Neural crest cell (in vitro differentiated cells): ENCODE measurements at regions not wholly inside any gene's neighbourhood (a gene's known extent, or its start where the extent isn't known, plus 50 kb on each side); places are given as distances from the start of the nearest gene placed in this dataset.

Source experiments
- DNase-seq: peaks from one replicate; pipeline ENCODE4 v3.0.0; 2021; ENCODE audit warnings: low read depth, mixed read lengths, low spot score
- H3K27ac Mint-ChIP-seq: one replicate; pipeline ENCODE4 v1.8.0; 2021; ENCODE audit warnings: mild to moderate bottlenecking, mixed read lengths; ENCODE audit not compliant: unreplicated experiment
- H3K27me3 Mint-ChIP-seq: 2 replicates; pipeline ENCODE4 v1.8.0; 2021; ENCODE audit warnings: low read depth, mild to moderate bottlenecking, mixed read lengths
- H3K36me3 Mint-ChIP-seq: 2 replicates; pipeline ENCODE4 v1.8.0; 2021; ENCODE audit warnings: low read depth, mild to moderate bottlenecking, mixed read lengths
- H3K4me1 Mint-ChIP-seq: 2 replicates; pipeline ENCODE4 v1.8.0; 2021; ENCODE audit warnings: mixed read lengths
- H3K4me3 Mint-ChIP-seq: one replicate; pipeline ENCODE4 v1.8.0; 2021; ENCODE audit warnings: mild to moderate bottlenecking, mixed read lengths
- H3K9me3 Mint-ChIP-seq: 2 replicates; pipeline ENCODE4 v1.8.0; 2021; ENCODE audit warnings: mixed read lengths
- CTCF ChIP-seq: fragments of 200-600 bp; sonication (generic); conservative IDR thresholded peaks from 2 replicates; pipeline ENCODE4 v1.5.0; 2021; ENCODE audit warnings: antibody characterized with exemption, mild to moderate bottlenecking

GRCh38 chr1:117270679-117271078 is 60.0 kb upstream of the VTCN1 start:
- H3K27ac Mint-ChIP-seq = no peak overlapping the region
- H3K9me3 Mint-ChIP-seq = peaks cover 2% of the 10 kb centered on the region

GRCh38 chr1:117268535-117269455 is 58.1 kb upstream of the VTCN1 start:
- Mint-ChIP-seq H3K36me3 (no peaks in the 10 kb centered on the region), H3K27ac (no peak overlapping the region), H3K4me3 (no peak overlapping the region), H3K27me3 (no peaks in the 10 kb centered on the region), H3K4me1 (peaks cover 10% of the 10 kb centered on the region), H3K9me3 (peaks cover 2% of the 10 kb centered on the region)
- DNase-seq = no peak
- TF ChIP-seq CTCF = no peak

More at GRCh38 chr1:117270679-117271078, 60.0 kb upstream of the VTCN1 start:
- H3K27me3 Mint-ChIP-seq = no peaks in the 10 kb centered on the region
- H3K4me3 Mint-ChIP-seq = no peak overlapping the region
- TF ChIP-seq CTCF = no peak
- H3K4me1 Mint-ChIP-seq = peaks cover 10% of the 10 kb centered on the region
- no peak for DNase-seq
- H3K36me3 Mint-ChIP-seq = no peaks in the 10 kb centered on the region

GRCh38 chr1:117267232-117267774 is 56.6 kb upstream of the VTCN1 start:
- no peak for DNase-seq
- TF ChIP-seq CTCF = no peak
- Mint-ChIP-seq H3K4me1 (peaks cover 10% of the 10 kb centered on the region), H3K27me3 (no peaks in the 10 kb centered on the region), H3K4me3 (no peak overlapping the region), H3K9me3 (no peaks in the 10 kb centered on the region), H3K36me3 (no peaks in the 10 kb centered on the region), H3K27ac (no peak overlapping the region)

GRCh38 chr1:117262976-117263375 is 52.2 kb upstream of the VTCN1 start:
- Mint-ChIP-seq H3K4me1 (no peaks in the 10 kb centered on the region), H3K4me3 (no peak overlapping the region), H3K27ac (no peak overlapping the region), H3K9me3 (peaks cover 6% of the 10 kb centered on the region), H3K36me3 (peaks cover 8% of the 10 kb centered on the region), H3K27me3 (no peaks in the 10 kb centered on the region)
- no peak for TF ChIP-seq CTCF
- no peak for DNase-seq

- no peak for TF ChIP-seq CTCF
- peaks cover 8% of the 10 kb centered on the region for H3K36me3 Mint-ChIP-seq
- no peaks in the 10 kb centered on the region for H3K4me1 Mint-ChIP-seq
- H3K27ac Mint-ChIP-seq = no peak overlapping the region
- no peak overlapping the region for H3K4me3 Mint-ChIP-seq
- H3K9me3 Mint-ChIP-seq = peaks cover 8% of the 10 kb centered on the region
- no peaks in the 10 kb centered on the region for H3K27me3 Mint-ChIP-seq
- DNase-seq = no peak
These were observed 50.7 kb upstream of the VTCN1 start for GRCh38 chr1:117261424-117261785.
